Breast epithelium (tissue), 3 donors: ENCODE measurements at regions not wholly inside any gene's neighbourhood (a gene's known extent, or its start where the extent isn't known, plus 50 kb on each side); places are given as distances from the start of the nearest gene placed in this dataset.

ENCODE experiments used
- CTCF ChIP-seq, 3 donors: fragments of 450-650 bp; IDR thresholded peaks; one replicate each; pipeline ENCODE4 v1.5.1; 2016 to 2017; ENCODE audit warnings: antibody characterized with exemption in 3 of 3, mild to moderate bottlenecking in 3 of 3, moderate library complexity in 3 of 3
- POLR2AphosphoS5 ChIP-seq, 3 donors: sonication (generic); formaldehyde crosslinking; IDR thresholded peaks; one replicate each; pipeline ENCODE4 v1.6.1; 2017; ENCODE audit warnings: antibody characterized with exemption in 3 of 3

- TF ChIP-seq CTCF (IDR thresholded peaks at IDR 0.05) (no peak), POLR2AphosphoS5 (IDR thresholded peaks at IDR 0.05) (no peak)
These were observed 1631.8 kb downstream of the CDH8 start for GRCh38 chr16:60404401-60404800.
